VCaP (cell line): ENCODE measurements at regions not wholly inside any gene's neighbourhood (a gene's known extent, or its start where the extent isn't known, plus 50 kb on each side); places are given as distances from the start of the nearest gene placed in this dataset.

Experiments
- H3K27ac ChIP-seq: fragments of 450-650 bp; 2 replicates; pipeline ENCODE4 v1.5.1; 2017
- CTCF ChIP-seq: fragments of 450-650 bp; conservative IDR thresholded peaks from 2 replicates; pipeline ENCODE4 v1.5.1; 2017; ENCODE audit warnings: mild to moderate bottlenecking, moderate library complexity

- no peak for TF ChIP-seq CTCF
- H3K27ac ChIP-seq = no peak overlapping the region
Observed at GRCh38 chr6:141364694-141365093, 768.0 kb upstream of the GJE1 start.

DNA sequence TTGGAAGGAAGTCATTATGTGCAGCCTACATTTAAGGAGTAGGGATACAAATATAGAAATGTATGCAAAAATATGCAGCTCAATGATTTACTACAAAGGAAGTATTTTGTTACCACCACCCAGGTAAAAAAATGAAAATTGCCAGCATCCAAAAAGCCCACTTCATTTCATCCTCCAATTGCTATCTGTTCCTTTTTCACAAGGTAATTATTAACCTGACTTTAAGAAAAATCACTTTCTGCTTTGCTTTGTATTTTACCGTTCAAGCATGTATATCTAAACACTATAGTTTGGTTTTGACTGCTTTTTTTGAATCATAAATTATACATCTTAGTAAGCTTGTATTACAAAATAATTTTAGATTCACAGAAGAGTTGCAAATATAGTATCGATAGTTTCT is 768.5 kb upstream of the GJE1 start:
- H3K27ac ChIP-seq = no peak overlapping the region
- TF ChIP-seq CTCF = no peak

DNA sequence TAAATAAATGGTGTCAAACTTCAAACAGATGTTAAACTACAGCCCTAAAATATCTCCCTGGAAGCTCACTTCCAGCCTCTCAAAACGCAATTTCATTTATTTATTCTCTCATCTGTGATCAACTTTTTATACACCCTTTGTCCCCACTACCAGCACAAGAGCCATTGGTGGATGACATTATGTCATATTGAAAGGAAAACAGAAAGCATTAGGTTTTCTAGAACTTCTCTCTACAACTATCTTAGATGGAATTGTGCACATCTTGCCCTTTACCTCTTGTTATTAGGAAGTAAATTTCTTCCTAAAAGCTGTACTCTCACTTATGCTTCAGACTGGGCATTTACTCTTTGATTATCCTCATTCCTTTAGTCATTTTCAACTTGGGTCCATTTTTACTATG is 771.2 kb upstream of the GJE1 start:
- H3K27ac ChIP-seq = no peak overlapping the region
- no peak for TF ChIP-seq CTCF

GRCh38 chr6:141359953-141360352 is 772.8 kb upstream of the GJE1 start:
- TF ChIP-seq CTCF = no peak
- no peak overlapping the region for H3K27ac ChIP-seq

DNA sequence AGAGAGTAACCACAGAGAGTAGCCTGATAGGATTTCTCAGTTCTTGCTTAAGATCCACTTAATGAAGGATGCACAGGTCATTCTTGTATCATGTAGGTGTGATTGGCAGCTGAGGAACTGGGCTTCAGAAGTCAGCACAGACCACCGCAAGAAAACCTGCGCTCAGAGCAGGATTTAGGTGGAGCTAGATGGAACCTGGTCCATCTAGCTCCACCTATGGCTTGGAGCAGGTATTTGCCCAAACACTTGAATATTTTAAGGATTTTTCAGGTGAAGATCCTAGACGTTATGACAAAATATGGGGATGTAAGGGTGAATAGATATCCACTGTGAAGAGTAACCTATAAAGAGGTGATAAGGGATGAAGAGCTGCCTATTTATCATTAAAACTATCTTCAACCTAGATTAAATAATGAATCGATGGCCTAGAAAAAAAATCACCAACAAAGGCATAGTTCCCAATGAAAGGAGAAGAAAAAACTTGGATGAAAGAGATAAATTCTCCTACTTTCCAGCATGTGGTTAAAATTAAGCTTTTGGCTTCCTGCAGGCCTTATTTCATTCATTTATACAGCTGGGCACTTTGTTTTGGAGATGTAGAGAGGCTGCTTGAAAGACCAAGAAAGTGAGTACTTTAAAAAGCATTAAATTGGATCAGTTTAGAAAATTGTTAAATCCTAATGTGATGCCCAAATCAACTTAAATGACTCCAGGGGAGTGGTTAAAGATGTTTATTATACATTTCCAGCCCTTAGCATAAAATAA is 778.4 kb upstream of the GJE1 start:
- no peak overlapping the region for H3K27ac ChIP-seq
- peak; percentile 23; the same call in 1 of the 2 replicates for TF ChIP-seq CTCF

DNA sequence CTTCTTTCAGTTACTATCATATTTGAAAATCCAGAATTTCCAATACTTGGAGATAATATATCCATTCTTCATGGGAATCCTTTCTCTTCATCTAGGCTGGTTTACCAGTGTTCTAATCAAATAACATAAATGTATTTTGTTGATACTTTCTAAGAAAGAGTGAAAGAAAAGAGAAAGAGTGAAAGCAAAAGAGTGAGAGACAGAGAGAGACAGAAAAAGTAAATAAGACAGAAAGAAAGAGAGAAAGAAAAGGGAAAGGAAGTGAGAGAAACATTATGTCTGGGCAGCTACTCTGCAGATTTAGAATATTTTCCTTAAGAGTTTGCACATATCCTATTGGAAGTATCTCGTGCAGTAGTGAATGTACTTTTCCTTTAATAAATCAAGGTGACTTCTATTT is 781.0 kb upstream of the GJE1 start:
- no peak overlapping the region for H3K27ac ChIP-seq

DNA sequence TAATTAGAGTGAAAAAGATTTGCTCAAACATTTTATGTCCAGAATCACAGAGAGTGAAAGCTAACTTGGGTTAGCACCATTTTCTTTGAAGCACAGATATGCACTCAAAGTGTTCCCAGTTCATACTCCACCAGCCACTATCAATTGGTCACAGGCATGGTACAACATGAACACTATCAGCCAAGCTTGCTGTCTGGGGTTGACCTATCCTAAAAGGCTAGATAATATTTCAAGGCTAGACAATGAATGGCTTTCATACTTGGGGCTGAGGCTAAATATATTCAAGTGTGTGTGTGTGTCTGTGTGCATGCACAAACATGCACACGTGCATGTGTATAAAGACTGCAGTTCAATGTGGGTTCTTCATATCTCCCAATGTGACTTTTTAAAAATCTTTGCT is 783.0 kb upstream of the GJE1 start:
- no peak for TF ChIP-seq CTCF
- no peak overlapping the region for H3K27ac ChIP-seq

More for the DNA sequence above, 781.0 kb upstream of the GJE1 start:
- no peak for TF ChIP-seq CTCF
